AG04449 (cell line): ENCODE measurements at regions not wholly inside any gene's neighbourhood (a gene's known extent, or its start where the extent isn't known, plus 50 kb on each side); places are given as distances from the start of the nearest gene placed in this dataset.

Experiments
- CTCF ChIA-PET: fragments of 350-600 bp; formaldehyde crosslinking; extraction: SDS; loops from one replicate; lab custom pipeline; 2021; ENCODE audit warnings: antibody characterized with exemption; lab: Yijun Ruan, JAX
- POLR2A ChIA-PET: fragments of 400-600, 350-600 bp; formaldehyde crosslinking; extraction: SDS; loops from one replicate; lab custom pipeline; 2020; ENCODE audit warnings: antibody characterized with exemption, inconsistent platforms; lab: Yijun Ruan, JAX
- DNase-seq: peaks from one replicate; pipeline ENCODE4 v3.0.0-alpha.2; 2010; ENCODE audit warnings: low read depth, low spot score
- H3K4me3 ChIP-seq: 2 replicates; pipeline ENCODE4 v1.5.1; 2011; ENCODE audit warnings: low read depth, mild to moderate bottlenecking, control low read depth, low read length
- CTCF ChIP-seq: IDR thresholded peaks from one replicate; pipeline ENCODE4 v1.5.1; 2011; ENCODE audit warnings: mild to moderate bottlenecking, moderate library complexity, low read length, control low read depth, inconsistent platforms; ENCODE audit not compliant: insufficient read depth; ENCODE audit errors: missing control alignments

- no peak for TF ChIP-seq CTCF
- ChIA-PET CTCF (interaction anchor here (1.1 to 1.3 kb wide), 2 partner anchors 10 to 13 kb away, joined by 3 read pairs; no protein-coding TSS in a partner anchor), POLR2A (interaction anchor here (1.5 kb wide), 1 partner anchor 65 kb away, joined by 4 read pairs; no protein-coding TSS in a partner anchor)
- DNase-seq, result no peak
- H3K4me3 ChIP-seq, result no peak overlapping the region
These were observed 103.2 kb upstream of the TNFAIP3 start for GRCh38 chr6:137763886-137764285.

- H3K4me3 ChIP-seq, result no peak overlapping the region
- POLR2A ChIA-PET, result interaction anchor here (0.7 to 1.5 kb wide), 3 partner anchors 13 to 65 kb away, joined by 3 to 4 read pairs (median 3); no protein-coding TSS in a partner anchor
- no peak for TF ChIP-seq CTCF
- DNase-seq, result peak; percentile 77
- CTCF ChIA-PET, result interaction anchor here (0.6 to 2.1 kb wide), 6 partner anchors 9 to 181 kb away, joined by 3 to 7 read pairs (median 3); no protein-coding TSS in a partner anchor
These were observed 102.6 kb upstream of the TNFAIP3 start for GRCh38 chr6:137764464-137764863.

- H3K4me3 ChIP-seq, result no peak overlapping the region
- no peak for TF ChIP-seq CTCF
- DNase-seq, result no peak
- ChIA-PET POLR2A (interaction anchor here (0.7 to 1.5 kb wide), 2 partner anchors 12 to 66 kb away, joined by 3 to 4 read pairs; no protein-coding TSS in a partner anchor), CTCF (interaction anchor here (0.6 to 2.1 kb wide), 6 partner anchors 9 to 180 kb away, joined by 3 to 7 read pairs (median 3); no protein-coding TSS in a partner anchor)
These were observed 102.0 kb upstream of the TNFAIP3 start for GRCh38 chr6:137765059-137765458.

GRCh38 chr6:137766596-137767370 is 100.3 kb upstream of the TNFAIP3 start:
- ChIA-PET CTCF (no interaction called here), POLR2A (interaction anchor here (0.7 kb wide), 1 partner anchor 675 kb away, joined by 3 read pairs; no protein-coding TSS in a partner anchor)
- TF ChIP-seq CTCF, result no peak
- no peak for DNase-seq
- no peak overlapping the region for H3K4me3 ChIP-seq

GRCh38 chr6:137767465-137767864 is 99.6 kb upstream of the TNFAIP3 start:
- CTCF ChIA-PET, result no interaction called here
- H3K4me3 ChIP-seq, result no peak overlapping the region
- no peak for TF ChIP-seq CTCF
- POLR2A ChIA-PET, result no interaction called here
- no peak for DNase-seq
